Tibial nerve (tissue), 4 donors: ENCODE measurements at regions not wholly inside any gene's neighbourhood (a gene's known extent, or its start where the extent isn't known, plus 50 kb on each side); places are given as distances from the start of the nearest gene placed in this dataset.

Experiments used
- CTCF ChIP-seq, 5 experiments: fragments of 200-600 bp in 3 of 5; fragments of 450-650 bp in 2 of 5; sonication (generic) in 3 of 5; IDR thresholded peaks; one replicate each; pipeline ENCODE4 v1.5.1; 2016 to 2019; ENCODE audit warnings: antibody characterized with exemption in 5 of 5, mild to moderate bottlenecking in 3 of 5, moderate library complexity in 2 of 5
- EP300 ChIP-seq, 2 donors: sonication (generic); formaldehyde crosslinking; IDR thresholded peaks; one replicate each; pipeline ENCODE4 v1.6.1; 2017; ENCODE audit warnings: antibody characterized with exemption in 2 of 2, mild to moderate bottlenecking in 1 of 2
- POLR2A ChIP-seq, 2 donors: fragments of 450-650 bp; IDR thresholded peaks; one replicate each; pipeline ENCODE4 v1.6.1; 2017; ENCODE audit warnings: antibody characterized with exemption in 2 of 2, mild to moderate bottlenecking in 2 of 2, moderate library complexity in 2 of 2

GRCh38 chr3:25151281-25151902 lies 276.7 kb upstream of the RARB start:
- TF ChIP-seq CTCF (IDR thresholded peaks at IDR 0.05) (no peak), EP300 (IDR thresholded peaks at IDR 0.05) (no peak), POLR2A (IDR thresholded peaks at IDR 0.05) (no peak)
